NT2/D1 (cell line): ENCODE measurements at regions not wholly inside any gene's neighbourhood (a gene's known extent, or its start where the extent isn't known, plus 50 kb on each side); places are given as distances from the start of the nearest gene placed in this dataset.

Source experiments
- SUZ12 ChIP-seq: IDR thresholded peaks from 2 replicates; pipeline ENCODE4 v1.6.1; 2011; ENCODE audit not compliant: insufficient read length, insufficient read depth; ENCODE audit errors: extremely low read depth
- YY1 ChIP-seq: IDR thresholded peaks from 2 replicates; pipeline ENCODE4 v1.6.1; 2011; ENCODE audit not compliant: insufficient read length, insufficient read depth
- ZNF274 ChIP-seq: IDR thresholded peaks from 2 replicates; pipeline ENCODE4 v1.6.1; 2011; ENCODE audit warnings: mild to moderate bottlenecking, low read depth, low read length

DNA sequence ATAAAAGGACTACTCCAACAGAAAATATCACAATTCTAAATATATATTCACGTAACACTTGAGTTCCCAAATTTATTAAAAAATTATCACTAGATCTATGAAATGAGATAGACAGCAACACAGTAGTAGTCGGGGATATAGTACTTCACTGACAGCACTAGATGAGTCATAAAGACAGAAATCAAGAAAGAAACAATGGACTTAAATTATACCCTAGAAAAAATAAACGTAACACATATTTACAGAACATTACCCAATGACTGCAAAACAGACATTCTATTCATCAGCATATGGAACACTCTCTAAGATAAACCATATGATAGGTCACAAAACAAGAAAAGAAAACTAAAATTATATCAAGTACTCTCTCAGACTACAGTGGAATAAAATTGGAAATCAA is 429.4 kb downstream of the MBD2 start:
- TF ChIP-seq SUZ12: no peak
- no peak for TF ChIP-seq ZNF274
- TF ChIP-seq YY1: no peak
